GM21515 (cell line): ENCODE measurements at regions not wholly inside any gene's neighbourhood (a gene's known extent, or its start where the extent isn't known, plus 50 kb on each side); places are given as distances from the start of the nearest gene placed in this dataset.

Experiments
- ATAC-seq: cut with Tn5 transposase; IDR thresholded peaks from one replicate; pipeline ENCODE4 v1.9.1; 2021; ENCODE audit not compliant: unreplicated experiment

GRCh38 chr5:168179192-168179593 lies 112.3 kb upstream of the WWC1 start:
- no peak for ATAC-seq

GRCh38 chr5:168182269-168182668 lies 109.2 kb upstream of the WWC1 start:
- ATAC-seq = no peak

GRCh38 chr5:168184103-168184502 lies 107.3 kb upstream of the WWC1 start:
- ATAC-seq = peak; percentile 71

DNA sequence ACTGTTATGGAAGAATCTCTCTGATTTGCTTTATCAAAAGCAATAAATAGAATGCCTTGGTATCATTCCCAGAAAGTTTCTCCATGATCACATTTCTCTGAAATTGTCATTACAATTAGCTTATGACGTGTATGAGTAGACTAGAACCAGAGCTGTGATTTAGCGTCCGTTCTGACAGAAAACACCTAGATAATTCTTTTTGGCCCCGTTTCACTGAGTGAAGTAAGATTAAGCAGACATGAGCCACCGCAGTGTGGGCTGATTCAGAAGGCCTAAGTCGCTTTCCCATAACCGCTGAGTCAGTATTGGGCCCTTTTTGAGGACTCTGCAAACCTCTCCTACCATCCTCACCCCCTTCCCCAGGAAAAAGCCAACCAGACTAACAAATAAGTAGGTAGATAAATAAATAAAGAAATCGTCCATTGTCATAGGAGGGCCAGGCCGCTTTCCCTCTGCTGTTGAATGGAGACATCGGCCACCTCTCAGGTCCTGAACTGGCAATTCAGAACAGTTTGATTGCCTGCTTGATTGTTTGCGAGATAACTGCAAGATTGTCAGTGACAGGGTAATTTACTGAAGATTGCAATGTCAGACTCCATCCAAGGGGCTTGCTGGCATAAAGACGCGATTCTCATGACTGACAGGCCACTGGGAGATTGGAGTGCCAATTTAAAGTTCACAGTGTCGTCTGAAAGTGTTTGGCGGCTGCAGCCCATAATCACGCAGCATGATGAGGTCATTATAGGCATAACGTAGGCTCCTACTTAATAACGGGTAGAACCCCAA lies 105.0 kb upstream of the WWC1 start:
- no peak for ATAC-seq

GRCh38 chr5:168187614-168188013 lies 103.8 kb upstream of the WWC1 start:
- no peak for ATAC-seq

DNA sequence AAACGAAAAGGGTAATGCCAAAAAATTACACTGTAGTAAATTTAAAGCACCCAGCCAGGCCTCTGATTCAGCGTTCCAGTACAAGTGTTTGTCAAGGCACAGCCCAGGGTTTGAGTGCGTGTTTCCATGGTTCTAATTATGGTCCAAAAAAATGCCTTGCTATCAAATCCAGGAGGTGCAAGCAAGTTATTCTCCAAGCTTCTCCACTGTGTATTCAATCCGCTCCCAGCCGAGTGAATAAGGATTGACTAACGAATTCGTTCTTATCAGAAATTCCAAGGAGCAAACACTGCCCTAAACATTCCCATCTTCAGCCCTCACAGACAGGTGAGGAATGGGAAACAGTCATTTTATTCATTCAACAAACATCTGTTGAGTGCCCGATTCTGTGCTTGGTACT lies 103.3 kb upstream of the WWC1 start:
- ATAC-seq = no peak

DNA sequence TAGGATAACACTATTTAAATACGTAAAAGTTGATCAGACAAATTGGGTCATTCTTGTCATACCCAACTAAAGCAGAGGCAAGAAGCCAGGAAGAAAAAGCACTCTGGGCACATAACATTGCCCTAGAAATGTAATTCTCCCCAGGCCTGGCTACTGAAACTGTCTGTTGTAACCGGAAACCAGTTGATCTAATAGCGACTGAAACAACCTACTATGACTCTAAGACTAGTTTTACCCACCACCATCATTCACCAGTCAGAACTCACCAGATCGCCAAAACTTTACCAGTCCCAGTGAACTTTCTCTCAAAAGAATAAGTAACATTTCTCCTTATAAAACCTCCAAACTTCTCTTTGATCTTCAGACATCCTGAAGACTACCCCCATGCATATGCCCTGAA lies 99.3 kb upstream of the WWC1 start:
- ATAC-seq = no peak

DNA sequence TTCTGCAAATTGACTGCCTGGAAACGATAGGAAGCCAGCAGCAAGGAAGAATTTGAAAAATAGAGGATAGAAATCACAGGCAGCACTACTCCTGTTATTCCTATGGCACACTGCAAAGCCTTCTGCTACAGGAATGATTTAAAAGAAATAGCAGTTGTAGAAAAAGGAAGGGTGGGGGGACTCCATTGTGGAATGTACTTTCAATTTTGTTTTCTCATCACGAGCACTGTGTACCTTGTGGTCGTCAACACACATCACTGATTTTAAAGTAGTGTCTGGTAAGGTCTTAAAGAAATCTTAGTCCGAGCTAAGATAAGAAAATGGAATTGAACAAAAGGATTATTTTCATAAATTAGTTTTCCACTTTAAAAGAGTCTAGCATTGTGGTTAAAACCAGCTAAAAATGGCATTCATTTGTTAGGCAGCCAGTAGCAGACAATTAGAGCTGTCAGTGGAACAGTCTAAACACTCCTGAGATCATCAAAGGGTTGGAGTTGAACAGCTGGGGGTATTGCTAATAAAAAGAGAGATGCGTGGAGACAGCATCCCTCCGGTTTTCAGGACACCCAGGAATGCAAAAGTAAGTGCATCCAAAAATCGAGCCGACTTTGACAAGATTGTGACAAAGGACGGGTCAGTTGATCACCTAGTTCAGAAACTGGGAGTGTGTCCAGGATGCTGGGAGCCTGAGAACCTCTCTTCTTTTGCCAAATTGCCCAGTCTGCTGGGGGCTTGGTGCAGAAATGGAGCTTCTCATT lies 97.8 kb upstream of the WWC1 start:
- ATAC-seq = no peak

DNA sequence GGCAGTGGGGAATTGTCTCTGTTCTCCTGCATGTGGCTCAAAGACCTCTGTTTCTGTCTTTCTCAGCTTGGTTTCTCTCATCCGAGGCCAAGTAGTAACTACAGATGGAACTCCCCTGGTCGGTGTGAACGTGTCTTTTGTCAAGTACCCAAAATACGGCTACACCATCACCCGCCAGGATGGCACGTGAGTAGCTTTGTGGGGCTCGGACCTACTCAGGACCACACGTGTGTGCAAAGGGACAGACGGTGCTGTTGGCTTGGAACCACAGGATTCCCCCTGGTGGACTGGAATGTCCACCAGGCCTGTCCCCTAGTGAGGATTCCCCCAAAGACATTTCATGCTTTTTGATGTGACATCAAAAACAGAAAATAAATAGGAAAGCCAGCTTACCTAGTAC lies 96.3 kb upstream of the WWC1 start:
- no peak for ATAC-seq

- ATAC-seq = no peak
Measured at GRCh38 chr5:168198359-168198758, 93.1 kb upstream of the WWC1 start.

DNA sequence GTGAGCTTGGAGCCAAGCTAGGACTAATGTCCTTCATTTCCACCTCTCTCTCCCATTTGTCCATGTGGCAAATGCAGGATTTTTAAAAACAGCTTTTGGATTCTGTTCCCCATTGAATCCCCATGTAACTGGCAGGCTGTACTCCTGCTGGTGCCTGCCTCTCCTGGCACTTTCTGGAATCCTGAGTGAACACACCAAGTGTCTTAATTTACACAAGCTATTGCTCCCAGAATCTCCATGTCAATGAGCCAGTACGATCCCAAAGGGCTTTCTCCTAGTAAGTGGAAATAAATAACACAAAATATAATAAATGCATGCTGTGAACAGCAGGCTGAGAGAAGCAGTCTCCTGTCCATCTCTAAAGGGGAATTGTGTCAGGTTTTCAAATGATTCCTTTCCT lies 88.4 kb upstream of the WWC1 start:
- no peak for ATAC-seq

DNA sequence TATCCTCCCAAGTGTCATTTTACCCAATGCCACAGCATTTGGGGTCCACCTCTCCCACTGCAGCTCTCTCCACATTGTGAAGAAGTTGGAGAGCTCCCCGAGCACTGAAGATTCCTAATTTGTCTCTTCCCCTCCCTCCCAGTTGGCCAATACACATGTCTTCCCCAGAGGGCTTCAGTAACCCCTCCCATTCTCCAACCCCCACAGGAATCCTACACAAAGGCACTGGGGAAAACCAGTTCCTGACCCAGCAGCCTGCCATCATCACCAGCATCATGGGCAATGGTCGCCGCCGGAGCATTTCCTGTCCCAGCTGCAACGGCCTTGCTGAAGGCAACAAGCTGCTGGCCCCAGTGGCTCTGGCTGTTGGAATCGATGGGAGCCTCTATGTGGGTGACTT lies 87.3 kb upstream of the WWC1 start:
- ATAC-seq = no peak

GRCh38 chr5:168207450-168208029 lies 83.9 kb upstream of the WWC1 start:
- no peak for ATAC-seq

DNA sequence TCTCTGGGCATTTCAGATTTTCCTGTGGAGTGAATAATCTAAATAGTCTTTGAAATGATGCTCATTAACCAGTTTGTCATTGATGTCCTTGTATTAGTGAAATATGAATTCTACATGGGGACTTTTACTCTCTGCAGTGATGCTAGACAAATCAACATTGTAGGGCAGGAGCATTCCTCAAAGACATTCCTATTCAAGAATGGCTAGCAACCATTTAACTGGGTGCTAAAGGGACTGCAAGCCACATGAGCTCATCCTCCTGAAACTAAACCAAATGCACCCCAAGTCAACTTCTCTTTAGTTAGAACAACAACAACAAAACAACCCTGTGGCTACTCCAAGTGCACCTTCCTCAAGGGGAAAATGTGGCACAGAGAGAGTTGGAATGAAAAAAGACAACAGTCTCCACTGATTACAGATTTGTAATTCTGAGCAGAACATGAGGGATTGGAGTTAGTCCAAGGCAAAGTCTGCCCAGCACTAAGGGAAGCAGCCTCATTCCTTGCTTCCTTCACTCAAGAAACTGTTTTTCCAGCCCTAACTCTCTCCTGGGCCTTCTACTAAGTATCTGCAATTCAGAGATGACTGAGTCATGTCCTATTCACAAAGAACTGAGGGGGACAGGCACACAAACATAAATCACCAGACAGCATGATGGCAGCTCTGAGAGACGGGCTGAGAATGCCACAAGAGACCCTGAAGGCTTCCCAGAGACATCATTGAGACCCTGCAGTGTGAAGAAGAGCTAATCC lies 82.0 kb upstream of the WWC1 start:
- no peak for ATAC-seq

GRCh38 chr5:168209997-168210396 lies 81.4 kb upstream of the WWC1 start:
- ATAC-seq = no peak

GRCh38 chr5:168211245-168211644 lies 80.2 kb upstream of the WWC1 start:
- ATAC-seq = no peak

- ATAC-seq = no peak
Measured at GRCh38 chr5:168211936-168212335, 79.5 kb upstream of the WWC1 start.

GRCh38 chr5:168214071-168214470 lies 77.4 kb upstream of the WWC1 start:
- ATAC-seq = no peak

DNA sequence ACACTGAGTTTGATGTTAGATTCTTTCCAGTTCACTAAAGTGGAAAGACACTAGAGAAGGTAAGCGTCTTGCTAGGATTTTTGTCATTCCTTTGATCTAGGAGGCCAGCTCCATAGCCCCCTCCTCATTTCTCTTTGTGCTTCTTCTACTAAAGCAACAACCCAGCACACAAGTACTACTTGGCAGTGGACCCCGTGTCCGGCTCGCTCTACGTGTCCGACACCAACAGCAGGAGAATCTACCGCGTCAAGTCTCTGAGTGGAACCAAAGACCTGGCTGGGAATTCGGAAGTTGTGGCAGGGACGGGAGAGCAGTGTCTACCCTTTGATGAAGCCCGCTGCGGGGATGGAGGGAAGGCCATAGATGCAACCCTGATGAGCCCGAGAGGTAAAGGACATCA lies 76.6 kb upstream of the WWC1 start:
- no peak for ATAC-seq

DNA sequence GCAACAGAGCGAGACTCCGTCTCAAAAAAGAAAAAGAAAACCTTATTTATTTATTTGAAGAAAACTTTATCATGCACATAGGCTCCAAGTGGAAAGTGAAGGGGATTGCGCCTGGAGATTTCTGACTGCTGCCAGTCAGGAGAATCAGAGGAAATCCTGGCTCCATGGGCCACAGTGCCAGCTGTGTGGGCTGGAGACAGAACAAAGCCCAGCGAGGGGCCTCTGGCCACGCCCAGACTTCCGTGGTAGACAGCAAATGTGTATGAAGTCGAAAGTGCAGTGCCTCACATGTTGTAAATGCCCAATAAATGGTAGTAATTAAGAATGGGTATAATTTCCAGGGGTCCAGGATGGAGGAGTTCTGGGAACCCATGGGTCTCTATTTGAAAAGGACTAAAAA lies 75.8 kb upstream of the WWC1 start:
- no peak for ATAC-seq

- no peak for ATAC-seq
Measured at GRCh38 chr5:168216989-168217388, 74.5 kb upstream of the WWC1 start.

GRCh38 chr5:168217497-168217896 lies 73.9 kb upstream of the WWC1 start:
- ATAC-seq = no peak
